ENCODE measurements at regions not wholly inside any gene's neighbourhood (a gene's known extent, or its start where the extent isn't known, plus 50 kb on each side); places are given as distances from the start of the nearest gene placed in this dataset.
A peak's percentile ranks its signal among the peaks of the same experiment; 100 is the strongest.

DNA sequence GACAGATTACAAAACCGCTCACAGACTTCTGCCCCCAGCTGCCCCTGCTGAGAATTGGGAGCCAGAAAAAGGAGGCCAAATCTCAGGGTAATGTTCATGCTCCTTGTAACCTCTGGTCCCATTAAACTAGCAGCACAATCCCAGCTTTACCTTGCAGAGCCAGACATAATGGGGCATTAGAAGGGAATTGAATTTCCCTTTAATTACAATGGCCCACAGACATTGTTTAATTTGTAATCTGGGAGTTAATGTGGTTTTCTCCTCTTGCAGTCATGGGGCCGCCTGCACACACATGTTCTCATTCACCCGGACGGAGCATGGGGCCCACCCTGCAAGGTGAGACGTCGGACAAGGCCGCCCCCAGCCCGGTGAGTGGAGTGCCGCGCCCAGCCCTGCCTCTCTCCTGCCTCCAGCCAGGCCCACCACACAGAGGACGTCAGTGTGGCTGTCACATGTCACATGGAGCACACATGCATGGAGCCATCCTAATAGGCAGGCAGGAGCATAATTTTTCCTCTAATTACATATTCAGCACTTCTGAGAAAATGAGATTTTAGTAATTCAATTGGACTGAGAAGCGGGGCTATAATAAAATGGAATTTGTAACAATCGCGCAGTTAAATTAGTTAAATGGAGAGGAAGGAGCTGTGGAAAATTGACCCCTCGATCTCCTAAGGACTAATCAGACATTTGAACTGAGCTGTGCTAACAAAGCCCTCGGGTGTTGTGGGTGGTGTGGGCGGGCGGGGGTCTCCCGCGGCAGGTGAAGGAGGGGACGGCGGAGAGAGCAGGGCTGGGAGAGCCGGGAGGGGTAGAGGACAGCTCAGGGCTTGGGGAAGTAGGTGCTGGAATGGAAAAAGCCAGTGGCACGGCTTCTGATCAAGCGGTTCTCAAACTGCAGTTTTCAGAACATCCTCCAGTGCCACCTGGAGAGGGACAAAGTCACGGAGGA, 87.7 kb downstream of the ENGASE start:
- H3K27ac ChIP-seq (ENCODE audit: control insufficient read depth, insufficient read depth, low read length): no peak overlapping the region
- H2AFZ ChIP-seq (ENCODE audit: control insufficient read depth, low read length): no peak overlapping the region
- peaks cover 5% of the 10 kb centered on the region for H3K4me1 ChIP-seq (ENCODE audit: control insufficient read depth, extremely low read depth, insufficient read depth, low read length)
- H3K4me2 ChIP-seq (ENCODE audit: control insufficient read depth, extremely low read depth, insufficient read depth, low read depth, low read length): no peak overlapping the region
- H3K9ac ChIP-seq (ENCODE audit: control insufficient read depth, extremely low read depth, insufficient read depth, low read length): no peak overlapping the region
- dilution Hi-C loops (cut with MboI; ENCODE audit: extremely low pct_ligation_motif_present, low sequenced_read_pairs): no loop called here
- FAIRE-seq (no peak), DNase-seq (ENCODE audit: low read depth, low spot score) (no peak)
- H3K36me3 ChIP-seq (ENCODE audit: control insufficient read depth in 2 of 2, extremely low read depth in 1 of 2, insufficient read depth in 2 of 2, low read length in 2 of 2): no peaks in the 10 kb centered on the region
- H3K9me3 ChIP-seq (ENCODE audit: control insufficient read depth, low read depth, low read length): no peaks in the 10 kb centered on the region
- TF ChIP-seq, protein P1, sequence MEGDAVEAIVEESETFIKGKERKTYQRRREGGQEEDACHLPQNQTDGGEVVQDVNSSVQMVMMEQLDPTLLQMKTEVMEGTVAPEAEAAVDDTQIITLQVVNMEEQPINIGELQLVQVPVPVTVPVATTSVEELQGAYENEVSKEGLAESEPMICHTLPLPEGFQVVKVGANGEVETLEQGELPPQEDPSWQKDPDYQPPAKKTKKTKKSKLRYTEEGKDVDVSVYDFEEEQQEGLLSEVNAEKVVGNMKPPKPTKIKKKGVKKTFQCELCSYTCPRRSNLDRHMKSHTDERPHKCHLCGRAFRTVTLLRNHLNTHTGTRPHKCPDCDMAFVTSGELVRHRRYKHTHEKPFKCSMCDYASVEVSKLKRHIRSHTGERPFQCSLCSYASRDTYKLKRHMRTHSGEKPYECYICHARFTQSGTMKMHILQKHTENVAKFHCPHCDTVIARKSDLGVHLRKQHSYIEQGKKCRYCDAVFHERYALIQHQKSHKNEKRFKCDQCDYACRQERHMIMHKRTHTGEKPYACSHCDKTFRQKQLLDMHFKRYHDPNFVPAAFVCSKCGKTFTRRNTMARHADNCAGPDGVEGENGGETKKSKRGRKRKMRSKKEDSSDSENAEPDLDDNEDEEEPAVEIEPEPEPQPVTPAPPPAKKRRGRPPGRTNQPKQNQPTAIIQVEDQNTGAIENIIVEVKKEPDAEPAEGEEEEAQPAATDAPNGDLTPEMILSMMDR (optimal IDR thresholded peaks at IDR 0.05 in 1 of 3, IDR thresholded peaks at IDR 0.05 in 1 of 3, conservative IDR thresholded peaks at IDR 0.05 in 1 of 3; ENCODE audit: extremely low read depth in 1 of 3, insufficient read depth in 2 of 3, low read length in 3 of 3): no peak
- TF ChIP-seq EZH2 (IDR thresholded peaks at IDR 0.05; ENCODE audit: low read length): no peak
- H3K79me2 ChIP-seq (ENCODE audit: control insufficient read depth, insufficient read depth, low read length): no peaks in the 10 kb centered on the region
- H4K20me1 ChIP-seq (ENCODE audit: control insufficient read depth, extremely low read depth, insufficient read depth, low read length): no peaks in the 10 kb centered on the region
- H3K9me1 ChIP-seq (ENCODE audit: control insufficient read depth, extremely low read depth, insufficient read depth, low read length): no peaks in the 10 kb centered on the region
- peaks cover 58% of the 10 kb centered on the region for H3K27me3 ChIP-seq (ENCODE audit: control insufficient read depth, extremely low read depth, insufficient read depth, low read length)
- H3K4me3 ChIP-seq (ENCODE audit: control insufficient read depth in 2 of 3, extremely low read depth in 1 of 3, insufficient read depth in 2 of 3, low read depth in 1 of 3, low read length in 3 of 3): no peak overlapping the region

DNA sequence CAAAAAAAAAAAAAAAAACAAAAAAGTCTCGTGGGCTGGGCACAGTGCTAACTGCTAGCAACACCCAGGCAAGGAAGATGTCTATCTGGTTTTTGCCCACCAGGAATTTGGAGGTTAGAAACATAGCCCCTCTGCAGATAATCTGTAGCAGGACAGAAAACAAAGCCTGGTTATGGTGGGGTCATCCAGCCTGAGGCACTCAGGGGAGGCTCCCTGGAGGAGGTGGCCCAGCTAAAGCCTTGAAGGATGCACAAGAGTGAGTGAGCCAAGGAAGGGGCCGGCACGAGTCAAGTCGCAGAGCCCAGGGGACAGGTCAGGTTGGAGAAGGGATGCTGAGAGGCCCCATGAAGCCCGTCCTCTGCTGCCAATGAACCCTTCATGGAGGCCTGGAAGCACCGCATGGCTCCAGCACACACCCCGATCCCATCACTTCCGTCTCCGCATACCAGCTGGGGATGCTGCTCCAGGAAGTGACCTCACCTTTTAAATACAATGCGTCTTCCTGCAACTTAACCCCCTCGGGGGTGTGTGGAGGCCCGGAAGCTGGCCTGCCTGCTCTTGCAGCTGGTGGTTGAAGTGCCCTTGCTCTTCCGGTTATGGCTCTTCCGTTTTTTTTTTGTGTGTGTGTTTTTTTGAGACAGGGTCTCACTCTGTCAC, 86.5 kb downstream of the ENGASE start:
- Histone ChIP-seq H3K4me1 (ENCODE audit: control insufficient read depth, extremely low read depth, insufficient read depth, low read length) (peaks cover 5% of the 10 kb centered on the region), H3K36me3 (ENCODE audit: control insufficient read depth in 2 of 2, extremely low read depth in 1 of 2, insufficient read depth in 2 of 2, low read length in 2 of 2) (no peaks in the 10 kb centered on the region), H3K9me3 (ENCODE audit: control insufficient read depth, low read depth, low read length) (no peaks in the 10 kb centered on the region), H3K9me1 (ENCODE audit: control insufficient read depth, extremely low read depth, insufficient read depth, low read length) (no peaks in the 10 kb centered on the region), H2AFZ (ENCODE audit: control insufficient read depth, low read length) (peak overlapping the region; percentile 9), H3K27me3 (ENCODE audit: control insufficient read depth, extremely low read depth, insufficient read depth, low read length) (peaks cover 46% of the 10 kb centered on the region), H3K9ac (ENCODE audit: control insufficient read depth, extremely low read depth, insufficient read depth, low read length) (no peak overlapping the region), H3K4me3 (ENCODE audit: control insufficient read depth in 2 of 3, extremely low read depth in 1 of 3, insufficient read depth in 2 of 3, low read depth in 1 of 3, low read length in 3 of 3) (no peak overlapping the region), H3K4me2 (ENCODE audit: control insufficient read depth, extremely low read depth, insufficient read depth, low read depth, low read length) (no peak overlapping the region), H3K79me2 (ENCODE audit: control insufficient read depth, insufficient read depth, low read length) (no peaks in the 10 kb centered on the region), H3K27ac (ENCODE audit: control insufficient read depth, insufficient read depth, low read length) (no peak overlapping the region), H4K20me1 (ENCODE audit: control insufficient read depth, extremely low read depth, insufficient read depth, low read length) (no peaks in the 10 kb centered on the region)
- FAIRE-seq (no peak), DNase-seq (ENCODE audit: low read depth, low spot score) (no peak)
- dilution Hi-C loops (cut with MboI; ENCODE audit: extremely low pct_ligation_motif_present, low sequenced_read_pairs): no loop called here
- TF ChIP-seq, protein P1 (optimal IDR thresholded peaks at IDR 0.05 in 1 of 3, IDR thresholded peaks at IDR 0.05 in 1 of 3, conservative IDR thresholded peaks at IDR 0.05 in 1 of 3; ENCODE audit: extremely low read depth in 1 of 3, insufficient read depth in 2 of 3, low read length in 3 of 3): no peak
- TF ChIP-seq EZH2 (IDR thresholded peaks at IDR 0.05; ENCODE audit: low read length): no peak

All from keratinocyte (primary cell).